OCI-LY7 (cell line): ENCODE measurements at regions not wholly inside any gene's neighbourhood (a gene's known extent, or its start where the extent isn't known, plus 50 kb on each side); places are given as distances from the start of the nearest gene placed in this dataset.

ENCODE experiments used
- BruUV-seq: library from RNA; stranded (reverse); fragments of 400-500 nt; replicated peaks from 2 replicates; lab custom pipeline; 2021; lab: Mats Ljungman, UMichigan
- CTCF ChIA-PET: fragments of 300-600 bp; sonication (Branson Sonifier 250); formaldehyde crosslinking; loops from one replicate; lab custom pipeline; 2022; ENCODE audit warnings: antibody characterized with exemption; ENCODE audit not compliant: unreplicated experiment; lab: Charles Lee
- POLR2A ChIA-PET: fragments of 300-600 bp; sonication (Branson Sonifier 250); formaldehyde crosslinking; loops from one replicate; lab custom pipeline; 2022; ENCODE audit warnings: antibody characterized with exemption; lab: Charles Lee
- DNase-seq: peaks from one replicate; pipeline ENCODE4 v3.0.0-alpha.2; 2015; ENCODE audit warnings: low spot score
- H2AFZ ChIP-seq: fragments of 200-600 bp; sonication (generic), shearing (Covaris generic); 2 replicates; pipeline ENCODE4 v1.6.1; 2014; ENCODE audit warnings: mild to moderate bottlenecking, antibody characterized with exemption, low read length, moderate library complexity
- H3K27ac ChIP-seq: fragments of 200-600 bp; sonication (generic); 2 replicates; pipeline ENCODE4 v1.5.1; 2014; ENCODE audit warnings: mixed run types, low read depth, mild to moderate bottlenecking, moderate library complexity, low read length, inconsistent platforms; ENCODE audit not compliant: poor library complexity, severe bottlenecking
- H3K36me3 ChIP-seq: fragments of 200-600 bp; sonication (generic); 2 replicates; pipeline ENCODE4 v1.6.1; 2014; ENCODE audit warnings: mild to moderate bottlenecking, antibody characterized with exemption, low read length, moderate library complexity, mixed read lengths; ENCODE audit not compliant: insufficient read depth
- H3K4me1 ChIP-seq: fragments of 200-600 bp; sonication (generic); 2 replicates; pipeline ENCODE4 v1.5.1; 2014; ENCODE audit warnings: mild to moderate bottlenecking, low read length; ENCODE audit not compliant: insufficient read depth, poor library complexity, severe bottlenecking
- H3K4me2 ChIP-seq: fragments of 200-600 bp; sonication (generic); 2 replicates; pipeline ENCODE4 v1.6.1; 2014; ENCODE audit warnings: mild to moderate bottlenecking, low read length
- H3K4me3 ChIP-seq: fragments of 200-600 bp; sonication (generic); 2 replicates; pipeline ENCODE4 v1.5.1; 2014; ENCODE audit warnings: mild to moderate bottlenecking, low read depth, low read length; ENCODE audit not compliant: poor library complexity, severe bottlenecking
- H3K79me2 ChIP-seq: fragments of 200-600 bp; sonication (generic); 2 replicates; pipeline ENCODE4 v1.6.1; 2016; ENCODE audit warnings: low read depth, mild to moderate bottlenecking, low read length, moderate library complexity, mixed read lengths; ENCODE audit not compliant: insufficient read depth
- H3K9me2 ChIP-seq: fragments of 200-600 bp; sonication (generic); 2 replicates; pipeline ENCODE4 v1.6.1; 2016; ENCODE audit warnings: mild to moderate bottlenecking, low read length, mixed read lengths; ENCODE audit not compliant: insufficient read depth
- H3K9me3 ChIP-seq: fragments of 200-600 bp; sonication (generic); 2 replicates; pipeline ENCODE4 v1.6.1; 2014; ENCODE audit warnings: mild to moderate bottlenecking, mixed run types, low read length, mixed read lengths
- H4K20me1 ChIP-seq: fragments of 200-600 bp; sonication (generic); 2 replicates; pipeline ENCODE4 v1.6.1; 2014; ENCODE audit warnings: mild to moderate bottlenecking, antibody characterized with exemption, low read length, moderate library complexity, mixed read lengths; ENCODE audit not compliant: insufficient read depth
- EZH2phosphoT487 ChIP-seq: fragments of 200-600 bp; sonication (generic); IDR thresholded peaks from 2 replicates; pipeline ENCODE4 v1.6.1; 2018; ENCODE audit warnings: low read depth, borderline replicate concordance, mild to moderate bottlenecking, mixed run types, antibody characterized with exemption, low read length, moderate library complexity, mixed read lengths
- intact Hi-C: fragments of 100-400 bp; cut with micrococcal nuclease; formaldehyde crosslinking; loops from one replicate; pipeline ENCODE4 v1.10.0; 2022; ENCODE audit not compliant: unreplicated experiment
- TF ChIP-seq, protein P1 (sequence below): fragments of 200-600 bp; sonication (generic); conservative IDR thresholded peaks from 2 replicates; pipeline ENCODE4 v1.5.1; 2014; ENCODE audit warnings: mild to moderate bottlenecking, antibody characterized with exemption, low read length, moderate library complexity, mixed read lengths

DNA sequence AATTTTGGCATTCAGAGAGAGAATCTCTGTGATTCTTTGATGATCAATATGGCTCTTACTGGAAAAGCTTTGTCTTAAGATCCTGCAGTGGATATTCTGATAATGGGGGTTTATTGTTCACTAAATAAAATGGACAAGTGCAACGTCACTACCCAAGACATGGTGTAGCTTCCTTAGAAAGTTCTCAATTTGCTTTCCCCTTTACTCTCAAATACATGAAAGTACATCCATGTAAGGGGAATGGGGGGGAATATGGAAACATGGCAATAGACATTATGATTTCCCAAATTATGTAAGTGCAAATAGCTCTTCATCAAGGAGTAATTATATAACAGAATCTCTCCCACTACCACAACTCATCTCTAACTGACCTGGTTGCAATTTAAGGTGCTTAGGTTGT lies 126.3 kb upstream of the DPYD start:
- H3K79me2 ChIP-seq, result no peaks in the 10 kb centered on the region
- no TSS peak for BruUV-seq
- intact Hi-C loops, result no loop called here
- no peak overlapping the region for H3K27ac ChIP-seq
- no peak overlapping the region for H3K4me3 ChIP-seq
- DNase-seq, result no peak
- H3K36me3 ChIP-seq, result no peaks in the 10 kb centered on the region
- no peak overlapping the region for H3K4me2 ChIP-seq
- no peak for TF ChIP-seq EZH2phosphoT487
- TF ChIP-seq, protein P1, sequence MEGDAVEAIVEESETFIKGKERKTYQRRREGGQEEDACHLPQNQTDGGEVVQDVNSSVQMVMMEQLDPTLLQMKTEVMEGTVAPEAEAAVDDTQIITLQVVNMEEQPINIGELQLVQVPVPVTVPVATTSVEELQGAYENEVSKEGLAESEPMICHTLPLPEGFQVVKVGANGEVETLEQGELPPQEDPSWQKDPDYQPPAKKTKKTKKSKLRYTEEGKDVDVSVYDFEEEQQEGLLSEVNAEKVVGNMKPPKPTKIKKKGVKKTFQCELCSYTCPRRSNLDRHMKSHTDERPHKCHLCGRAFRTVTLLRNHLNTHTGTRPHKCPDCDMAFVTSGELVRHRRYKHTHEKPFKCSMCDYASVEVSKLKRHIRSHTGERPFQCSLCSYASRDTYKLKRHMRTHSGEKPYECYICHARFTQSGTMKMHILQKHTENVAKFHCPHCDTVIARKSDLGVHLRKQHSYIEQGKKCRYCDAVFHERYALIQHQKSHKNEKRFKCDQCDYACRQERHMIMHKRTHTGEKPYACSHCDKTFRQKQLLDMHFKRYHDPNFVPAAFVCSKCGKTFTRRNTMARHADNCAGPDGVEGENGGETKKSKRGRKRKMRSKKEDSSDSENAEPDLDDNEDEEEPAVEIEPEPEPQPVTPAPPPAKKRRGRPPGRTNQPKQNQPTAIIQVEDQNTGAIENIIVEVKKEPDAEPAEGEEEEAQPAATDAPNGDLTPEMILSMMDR, result no peak
- no peaks in the 10 kb centered on the region for H3K9me3 ChIP-seq
- no peaks in the 10 kb centered on the region for H4K20me1 ChIP-seq
- no peaks in the 10 kb centered on the region for H3K4me1 ChIP-seq
- no peak overlapping the region for H2AFZ ChIP-seq
- no peaks in the 10 kb centered on the region for H3K9me2 ChIP-seq
- ChIA-PET POLR2A (interaction anchor here (1.2 kb wide), 1 partner anchor 227 kb away, joined by 4 read pairs; no protein-coding TSS in a partner anchor), CTCF (no interaction called here)

DNA sequence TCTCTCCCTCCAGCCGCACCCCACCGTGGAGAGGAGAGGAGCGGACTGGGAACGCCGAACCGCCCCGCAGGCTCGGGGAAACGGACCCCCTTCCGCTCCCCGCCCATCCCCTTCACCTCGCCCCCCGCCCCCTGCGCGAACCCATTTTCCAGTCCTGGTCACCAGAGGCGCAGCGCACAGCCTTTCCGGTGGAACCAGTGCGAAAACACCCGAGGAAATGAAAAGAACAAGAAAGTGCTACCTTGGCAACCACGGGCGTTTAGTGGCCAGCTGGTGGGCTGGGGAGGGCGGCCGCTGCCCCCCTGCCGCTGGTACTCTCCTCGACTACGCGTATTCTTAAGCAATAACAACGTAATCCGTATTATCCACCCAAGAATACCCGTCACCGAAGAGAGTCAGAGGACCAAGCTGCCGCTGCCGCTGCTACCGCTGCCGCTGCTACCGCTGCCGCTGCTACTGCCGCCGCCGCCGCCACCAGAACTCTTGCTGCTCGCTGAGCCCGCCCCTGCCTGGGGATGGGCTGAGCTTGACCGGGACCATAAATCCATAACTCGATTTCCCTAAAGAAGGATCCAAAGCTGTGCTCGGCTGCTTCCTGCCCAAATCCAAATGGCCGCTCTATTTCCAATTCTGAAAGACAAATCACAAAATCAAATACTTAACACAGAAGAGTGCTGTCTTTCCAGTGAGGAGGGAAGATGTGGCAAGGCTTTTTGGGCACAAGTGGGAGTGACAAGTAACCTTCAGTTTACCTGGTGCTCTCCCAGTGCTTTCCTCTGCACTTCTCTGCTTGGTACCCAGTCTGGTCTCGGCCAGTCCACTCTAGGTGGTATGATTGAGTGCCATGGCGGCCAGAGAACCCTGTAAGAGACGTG lies 125.2 kb upstream of the DPYD start:
- ChIA-PET POLR2A (no interaction called here), CTCF (no interaction called here)
- H3K36me3 ChIP-seq, result no peaks in the 10 kb centered on the region
- no peaks in the 10 kb centered on the region for H4K20me1 ChIP-seq
- H3K27ac ChIP-seq, result no peak overlapping the region
- no peak overlapping the region for H3K4me2 ChIP-seq
- intact Hi-C loops, result no loop called here
- no peaks in the 10 kb centered on the region for H3K9me2 ChIP-seq
- H3K4me3 ChIP-seq, result no peak overlapping the region
- TF ChIP-seq, protein P1, result no peak
- TF ChIP-seq EZH2phosphoT487, result no peak
- BruUV-seq, result no TSS peak
- no peaks in the 10 kb centered on the region for H3K4me1 ChIP-seq
- no peaks in the 10 kb centered on the region for H3K9me3 ChIP-seq
- DNase-seq, result no peak
- H2AFZ ChIP-seq, result no peak overlapping the region
- no peaks in the 10 kb centered on the region for H3K79me2 ChIP-seq

DNA sequence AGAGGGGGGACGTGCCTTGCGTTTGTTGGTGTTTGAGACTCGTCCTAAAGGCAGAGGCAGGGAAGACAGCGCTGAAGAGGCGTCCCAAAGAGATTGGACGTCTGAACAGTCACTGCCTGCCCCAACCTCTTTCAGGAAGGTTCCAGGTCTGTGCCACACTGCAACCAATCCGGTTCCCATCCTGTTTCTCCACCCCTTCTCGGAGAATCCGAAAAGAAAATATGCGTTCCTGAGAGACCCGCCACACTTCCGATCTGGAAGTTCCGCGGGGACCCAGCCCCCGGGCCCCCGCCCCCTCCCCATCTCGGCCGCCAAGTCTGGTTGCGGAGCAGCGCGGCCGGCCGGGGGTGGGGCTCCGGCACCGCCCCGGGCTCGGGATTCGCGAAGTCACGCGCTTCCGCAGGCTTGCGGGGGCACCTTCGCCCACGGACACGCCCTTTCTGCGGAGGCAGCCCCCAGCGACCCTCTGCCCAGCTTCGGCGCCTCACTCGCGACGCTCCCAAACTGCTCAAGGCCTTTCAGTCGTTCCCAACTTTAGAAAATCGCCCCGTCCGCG lies 124.5 kb upstream of the DPYD start:
- Histone ChIP-seq H3K27ac (no peak overlapping the region), H3K9me3 (no peaks in the 10 kb centered on the region), H3K9me2 (no peaks in the 10 kb centered on the region), H4K20me1 (no peaks in the 10 kb centered on the region), H3K4me2 (no peak overlapping the region), H3K36me3 (no peaks in the 10 kb centered on the region), H3K79me2 (no peaks in the 10 kb centered on the region; the same call in 1 of the 2 replicates), H2AFZ (no peak overlapping the region), H3K4me3 (no peak overlapping the region), H3K4me1 (no peaks in the 10 kb centered on the region)
- ChIA-PET CTCF (no interaction called here), POLR2A (no interaction called here)
- no peak for TF ChIP-seq EZH2phosphoT487
- TF ChIP-seq, protein P1, result no peak
- no peak for DNase-seq
- intact Hi-C loops, result no loop called here
- BruUV-seq, result no TSS peak
